ENCODE measurements at regions not wholly inside any gene's neighbourhood (a gene's known extent, or its start where the extent isn't known, plus 50 kb on each side); places are given as distances from the start of the nearest gene placed in this dataset.
"Not testable (repeated sequence)": the region's sequence is repeated elsewhere in the genome, so short reads cannot be mapped to it uniquely, and the experiment has no call there.

DNA sequence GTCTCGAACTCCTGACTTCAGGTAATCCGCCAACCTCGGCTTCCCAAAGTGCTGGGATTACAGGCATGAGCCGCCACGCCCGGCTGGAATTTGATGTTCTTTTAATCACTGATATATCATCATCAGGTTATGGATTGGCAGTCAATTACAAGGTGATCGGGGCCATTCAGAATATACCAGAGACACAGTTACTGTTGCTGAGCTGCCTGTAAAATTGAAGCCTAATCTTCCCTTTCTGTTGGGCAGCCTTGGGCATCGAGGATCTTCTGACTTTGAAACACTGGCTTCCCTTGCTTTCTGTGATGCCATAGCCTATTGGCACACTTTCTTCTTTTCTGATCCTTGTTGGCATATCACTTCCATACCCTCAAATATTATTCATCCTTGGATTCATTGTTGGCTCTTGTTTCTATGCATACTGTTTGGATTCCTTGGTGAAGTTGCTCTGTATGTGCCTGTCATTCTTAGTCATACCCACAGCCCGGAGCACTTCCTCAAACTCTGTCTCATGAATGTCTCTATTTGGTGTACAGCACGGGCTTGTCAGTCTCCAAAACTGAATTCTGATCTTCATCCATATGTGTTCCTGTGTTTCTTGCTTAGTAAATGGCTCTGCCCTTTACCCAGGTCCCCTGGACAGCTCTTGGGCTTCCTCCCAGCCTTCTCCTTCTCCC is 85.6 kb upstream of the CRYM start:
- DNase-seq (ENCODE audit: low read depth), result peak; percentile 88

DNA sequence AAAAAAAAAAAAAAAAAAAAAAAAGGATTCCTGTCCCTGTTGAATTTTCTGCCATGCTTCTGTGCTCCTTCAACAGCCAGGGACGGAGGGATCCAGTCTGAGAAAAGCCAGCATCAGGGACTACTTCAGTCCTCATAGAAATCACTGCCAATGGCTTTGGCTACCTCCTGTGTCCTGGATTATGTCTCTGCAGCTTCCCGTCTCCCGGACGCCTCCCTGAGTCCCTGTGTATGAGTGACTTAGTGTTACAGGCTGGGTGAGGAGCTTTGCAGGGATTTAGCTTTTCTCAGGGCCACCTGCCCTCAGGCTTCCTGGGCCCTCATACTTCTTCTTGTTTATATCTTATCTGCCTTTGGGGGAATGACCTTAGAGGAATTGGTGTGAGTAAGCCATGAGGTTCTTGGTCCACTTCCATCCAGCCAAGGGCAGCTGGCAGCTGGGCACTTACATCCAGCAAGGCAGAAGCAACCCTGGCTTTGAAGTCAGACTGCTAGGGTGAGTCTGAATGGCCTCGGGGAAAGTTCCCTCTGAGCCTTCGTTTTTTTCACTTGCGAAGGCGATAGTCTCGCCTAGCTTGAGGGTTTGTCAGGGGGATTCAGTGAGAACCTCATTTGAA is 83.6 kb upstream of the CRYM start:
- DNase-seq (ENCODE audit: low read depth), result peak; percentile 91

DNA sequence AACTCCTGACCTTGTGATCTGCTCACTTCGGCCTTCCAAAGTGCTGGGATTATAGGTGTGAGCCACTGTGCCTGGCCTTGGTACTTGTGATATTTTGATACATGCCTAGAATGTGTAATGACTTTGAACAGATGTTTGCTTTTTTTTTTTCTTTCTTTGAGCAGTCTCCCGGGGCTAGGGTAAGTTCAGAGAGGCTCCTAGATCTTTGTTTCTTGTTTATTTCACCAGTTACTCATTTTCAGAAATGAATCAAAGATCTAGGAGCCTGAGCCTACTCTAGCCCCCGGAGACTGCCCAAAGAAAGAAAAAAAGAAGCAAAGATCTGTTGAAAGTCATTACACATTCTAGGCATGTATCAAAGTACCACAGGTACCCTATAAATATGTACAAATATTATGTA is 83.0 kb upstream of the CRYM start:
- peak; percentile 17 for DNase-seq (ENCODE audit: low read depth)

DNA sequence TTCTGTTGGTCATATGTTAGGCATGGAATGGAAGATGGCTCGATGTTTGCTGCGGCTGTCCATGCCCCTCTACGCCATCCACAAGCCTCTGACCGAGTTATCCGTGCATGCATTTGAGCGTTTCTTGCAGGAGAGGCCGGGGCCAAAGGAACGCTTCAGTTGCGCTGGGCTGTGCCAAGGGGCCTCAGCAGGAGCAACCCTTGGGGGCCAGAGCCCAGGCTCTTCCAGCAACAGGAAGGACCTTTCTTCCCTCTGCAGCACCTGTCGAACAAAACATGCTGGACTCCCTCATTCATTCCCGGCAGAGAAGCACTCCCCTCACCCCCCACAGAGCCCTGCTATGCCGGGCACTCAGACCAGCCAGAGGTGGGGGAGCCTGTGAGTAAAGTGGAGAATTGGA is 81.4 kb upstream of the CRYM start:
- DNase-seq (ENCODE audit: low read depth), result not testable (repeated sequence)

DNA sequence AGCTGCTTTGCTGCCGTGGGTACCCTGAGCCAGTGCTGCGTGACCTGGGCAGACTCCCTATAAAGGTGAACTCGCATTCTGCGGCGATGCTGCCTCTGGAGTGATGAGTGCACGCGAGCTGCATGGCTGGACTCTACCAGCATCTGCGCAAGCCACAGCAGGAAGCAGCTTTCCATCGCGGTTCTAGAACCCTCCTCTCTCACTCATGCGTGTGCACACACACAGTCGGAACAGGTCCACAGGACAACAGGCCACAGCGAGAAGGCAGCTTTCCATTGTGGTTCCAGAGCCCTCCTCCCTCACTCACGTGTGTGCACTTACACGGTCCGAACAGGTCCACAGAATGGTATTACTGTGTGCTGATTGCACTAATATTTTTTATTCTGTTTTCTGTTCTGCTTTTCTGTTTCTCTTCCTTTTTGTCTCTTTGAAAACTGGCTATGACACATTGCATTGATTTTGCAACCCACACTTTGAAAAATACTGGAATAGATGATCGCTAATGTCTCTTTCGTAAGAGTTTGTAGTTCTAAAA is 80.2 kb upstream of the CRYM start:
- DNase-seq (ENCODE audit: low read depth), result not testable (repeated sequence)

DNA sequence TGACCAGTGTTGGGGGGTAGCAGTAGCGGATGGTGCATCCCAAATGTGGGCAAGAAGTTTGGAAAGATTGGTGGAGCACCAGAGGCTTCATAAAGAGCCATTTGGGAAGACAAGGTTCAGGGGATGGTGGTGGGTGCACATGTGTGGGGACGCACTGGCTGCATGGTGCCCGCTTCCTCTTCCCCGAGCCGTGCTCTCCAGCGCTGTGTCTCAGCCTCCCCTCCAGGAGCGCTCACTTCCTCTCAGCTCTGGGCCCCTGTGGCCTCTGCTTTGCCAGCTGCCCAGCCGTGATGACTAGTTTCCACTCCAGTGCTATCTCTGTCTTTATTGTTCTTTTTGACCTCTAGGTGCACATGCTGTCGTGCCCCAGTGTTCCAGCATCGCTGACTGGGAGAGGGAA is 78.2 kb upstream of the CRYM start:
- DNase-seq (ENCODE audit: low read depth), result not testable (repeated sequence)

DNA sequence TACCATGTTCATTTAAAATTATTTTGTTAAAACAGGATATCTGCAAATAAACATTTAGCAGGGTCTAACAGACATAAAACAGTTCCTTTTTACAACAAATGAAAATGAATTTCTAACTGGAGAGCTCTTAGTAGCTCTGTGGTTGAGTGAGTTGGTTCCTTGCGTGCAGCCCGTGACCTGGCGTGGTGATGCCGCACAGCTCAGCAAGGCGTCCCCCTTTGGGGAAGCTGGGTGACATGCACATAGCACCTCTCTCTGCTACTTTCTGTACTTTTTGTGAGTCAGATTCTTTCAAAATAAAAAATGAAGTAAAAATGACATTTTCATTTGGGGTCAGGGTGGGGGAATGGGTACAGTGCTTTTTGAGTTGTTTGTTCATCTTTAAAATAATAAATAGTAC is 73.3 kb upstream of the CRYM start:
- not testable (repeated sequence) for DNase-seq (ENCODE audit: low read depth)

DNA sequence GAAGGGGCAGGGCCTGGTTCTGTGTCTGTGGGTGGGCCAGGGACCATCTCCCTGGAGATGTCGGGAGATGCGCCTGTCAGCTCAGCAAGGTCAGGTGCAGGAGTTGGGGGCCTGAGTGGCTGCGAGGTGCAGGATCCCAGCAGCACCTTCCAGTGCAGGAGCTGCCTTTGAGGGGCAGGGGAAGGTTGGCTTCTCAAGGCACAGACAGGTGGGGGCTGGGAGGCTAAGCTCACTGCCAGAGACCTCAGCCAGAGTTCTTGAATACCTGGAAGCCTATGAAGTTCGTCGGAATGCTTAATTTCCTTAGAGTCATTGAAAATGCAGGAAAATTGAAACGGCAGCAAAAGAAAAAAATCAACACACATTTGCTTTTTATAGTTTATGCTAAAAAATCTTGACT is 72.8 kb upstream of the CRYM start:
- not testable (repeated sequence) for DNase-seq (ENCODE audit: low read depth)

DNA sequence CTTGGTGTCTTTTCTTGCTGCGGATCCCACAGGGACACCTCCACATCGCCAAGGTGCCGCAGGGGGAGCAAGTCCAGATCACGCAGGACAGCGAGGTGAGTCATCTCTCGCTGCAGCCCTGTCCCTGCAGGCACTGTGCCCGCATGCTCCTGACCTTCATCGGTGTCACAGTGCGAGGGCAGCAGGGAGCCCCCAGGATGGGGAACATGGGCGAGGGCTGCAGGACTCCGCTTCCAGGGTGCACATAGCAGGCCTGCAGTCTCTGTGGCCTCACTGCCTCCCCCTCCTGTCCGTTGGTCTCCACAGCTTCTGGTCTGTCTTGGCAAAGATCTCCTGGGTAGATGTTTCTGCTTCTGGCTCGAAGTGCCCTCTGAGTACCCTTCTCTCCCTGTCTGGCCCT is 71.2 kb upstream of the CRYM start:
- peak; percentile 40 for DNase-seq (ENCODE audit: low read depth)

DNA sequence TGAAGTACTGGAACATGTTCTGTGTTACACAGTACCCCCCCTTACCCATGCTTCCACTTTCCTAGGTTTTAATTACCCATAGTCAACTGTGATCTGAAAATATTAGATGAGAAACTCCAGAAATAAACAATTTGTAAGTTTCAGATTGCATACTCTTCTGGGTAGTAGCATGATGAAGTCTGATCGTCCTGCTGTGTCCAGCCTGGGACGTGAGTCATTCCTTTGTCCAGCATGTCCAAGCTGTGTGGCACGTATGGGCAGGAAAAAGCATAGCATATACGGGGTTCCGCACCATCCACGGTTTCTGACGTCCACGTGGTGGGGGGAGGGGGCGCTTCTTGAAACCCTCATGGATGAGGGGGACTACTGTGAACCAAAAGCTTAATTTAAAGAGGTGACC is 70.7 kb upstream of the CRYM start:
- DNase-seq (ENCODE audit: low read depth), result peak; percentile 64

DNA sequence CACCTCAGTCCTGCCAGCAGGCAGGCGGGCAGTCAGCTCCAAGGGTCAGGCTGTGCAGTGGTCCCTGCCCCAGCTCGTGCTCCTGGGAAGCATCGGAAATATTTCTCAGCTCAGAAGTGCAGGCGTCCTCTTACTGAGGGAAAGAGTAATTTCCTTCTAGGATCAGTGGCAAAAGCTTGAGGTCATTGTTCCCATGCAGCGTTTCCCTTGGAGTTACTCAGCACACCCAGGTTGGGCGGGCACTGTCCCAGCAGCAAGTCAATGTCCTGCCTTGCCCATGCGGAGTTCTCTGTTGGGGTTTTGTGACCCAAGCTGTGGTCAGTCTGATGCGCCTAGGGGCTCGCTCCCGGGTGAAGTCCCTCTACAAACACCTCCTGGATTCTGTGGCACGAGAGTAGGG is 69.4 kb upstream of the CRYM start:
- DNase-seq (ENCODE audit: low read depth), result not testable (repeated sequence)

DNA sequence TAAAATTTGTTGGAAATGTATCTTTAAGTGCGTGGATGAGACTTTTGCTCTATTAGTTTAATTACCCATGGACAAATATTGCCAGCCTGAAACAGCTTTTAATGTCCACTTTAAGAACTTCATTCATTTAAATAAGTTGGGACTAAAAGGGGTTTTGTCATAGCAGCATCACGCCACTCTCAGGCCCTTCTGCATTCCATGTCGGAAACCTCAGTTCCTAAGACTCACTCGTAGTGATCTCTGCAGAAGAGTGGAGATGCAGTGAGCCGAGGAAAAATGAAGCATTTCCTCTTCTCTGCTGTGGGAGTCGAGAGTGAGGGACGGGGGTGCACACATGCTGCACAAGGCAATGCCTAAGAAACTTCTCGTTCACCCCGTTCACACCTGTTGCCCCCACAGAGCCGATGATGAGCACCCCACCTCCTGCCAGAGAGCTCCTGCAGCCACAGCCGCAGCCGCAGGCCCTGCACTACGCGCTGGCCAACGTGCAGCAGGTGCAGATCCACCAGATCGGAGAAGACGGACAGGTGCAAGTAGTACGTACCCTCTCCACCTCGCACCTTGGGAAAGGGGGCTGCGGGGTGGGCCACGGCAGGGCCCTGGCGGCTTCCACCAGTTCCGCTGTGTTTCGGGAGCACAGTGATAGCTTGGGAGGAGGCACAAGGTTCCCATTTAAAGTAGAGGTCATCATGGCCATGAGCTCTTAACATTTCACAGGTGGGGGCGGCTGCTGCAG is 68.8 kb upstream of the CRYM start:
- DNase-seq (ENCODE audit: low read depth), result not testable (repeated sequence)

DNA sequence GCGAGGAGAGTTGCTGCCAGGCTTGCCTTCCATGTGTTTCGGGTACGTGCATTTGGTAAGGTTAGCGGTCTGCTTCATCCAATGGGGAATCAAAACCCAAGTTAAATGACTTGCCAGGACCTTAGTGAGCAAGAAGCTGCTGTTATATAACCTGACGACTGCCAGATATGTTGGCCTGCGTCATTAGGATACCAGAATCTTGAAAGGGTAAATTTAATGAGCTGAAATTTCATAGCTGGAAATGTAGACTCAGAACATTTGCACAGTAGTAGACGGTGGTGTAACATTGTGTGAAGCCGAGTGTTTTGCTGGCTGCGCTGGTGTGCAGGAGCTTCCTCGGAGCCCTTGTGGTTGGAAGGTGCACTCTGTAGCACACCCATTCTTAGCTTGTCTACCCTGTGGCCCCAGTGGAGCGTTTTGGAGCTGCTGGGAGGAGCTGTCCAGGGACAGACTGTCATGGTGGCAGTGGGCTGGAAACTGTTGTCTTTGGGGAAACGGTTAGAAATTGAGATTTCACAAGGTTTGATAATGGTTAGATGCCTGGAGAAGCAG is 66.3 kb upstream of the CRYM start:
- not testable (repeated sequence) for DNase-seq (ENCODE audit: low read depth)

DNA sequence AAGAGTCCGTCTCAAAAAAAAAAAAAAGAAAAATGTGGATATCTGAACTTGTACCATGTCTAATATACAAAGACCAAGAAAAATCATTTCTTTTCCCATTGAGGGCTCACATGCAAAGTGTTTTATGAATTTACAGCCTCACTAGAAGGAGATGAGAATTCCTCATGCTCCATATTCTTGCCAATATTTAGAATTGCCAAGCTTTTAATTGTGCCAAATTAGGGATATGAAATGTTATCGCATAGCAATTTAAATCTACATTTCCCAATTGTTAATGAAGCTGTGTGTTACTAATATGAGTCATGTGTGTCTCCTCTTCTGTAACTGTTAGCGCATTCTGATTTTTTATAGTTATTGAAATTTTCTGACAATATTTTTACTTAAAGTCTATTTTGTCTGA is 63.0 kb upstream of the CRYM start:
- no peak for DNase-seq (ENCODE audit: low read depth)

DNA sequence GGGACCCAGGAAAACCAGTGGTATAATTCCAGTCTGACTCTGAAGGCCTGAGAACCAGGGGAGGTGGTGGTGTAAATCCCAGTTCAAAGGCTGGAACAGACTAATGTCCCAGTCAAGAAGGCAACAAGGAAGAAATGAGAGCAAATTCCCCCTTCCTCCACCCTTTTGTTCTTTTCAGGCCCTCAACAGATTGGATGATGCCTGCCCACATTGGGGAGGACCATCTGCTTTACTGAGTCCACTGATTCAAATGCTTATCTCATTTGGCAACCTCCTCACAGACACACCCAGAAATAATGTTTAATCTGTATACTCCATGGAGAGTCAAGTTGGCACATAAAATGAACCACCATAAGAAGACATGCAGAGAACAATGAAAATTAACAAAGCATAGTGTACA is 61.9 kb upstream of the CRYM start:
- no peak for DNase-seq (ENCODE audit: low read depth)

DNA sequence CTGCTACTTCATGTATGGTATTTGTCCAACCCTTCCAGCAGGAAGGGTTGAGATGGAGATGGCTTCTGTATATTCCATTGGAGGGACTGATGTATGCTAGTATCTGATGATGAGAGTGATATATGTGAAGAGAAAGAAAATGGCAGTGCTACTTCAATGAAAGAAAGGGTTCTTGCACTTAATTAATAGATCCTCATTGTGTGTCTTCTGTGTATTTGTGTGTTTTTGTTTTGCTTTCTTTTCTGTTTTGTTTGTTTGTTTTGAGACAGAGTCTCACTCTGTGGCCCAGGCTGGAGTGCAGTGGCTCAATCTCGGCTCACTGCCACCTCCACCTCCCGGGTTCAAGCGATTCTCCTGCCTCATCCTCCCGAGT is 61.2 kb upstream of the CRYM start:
- DNase-seq (ENCODE audit: low read depth), result no peak

DNA sequence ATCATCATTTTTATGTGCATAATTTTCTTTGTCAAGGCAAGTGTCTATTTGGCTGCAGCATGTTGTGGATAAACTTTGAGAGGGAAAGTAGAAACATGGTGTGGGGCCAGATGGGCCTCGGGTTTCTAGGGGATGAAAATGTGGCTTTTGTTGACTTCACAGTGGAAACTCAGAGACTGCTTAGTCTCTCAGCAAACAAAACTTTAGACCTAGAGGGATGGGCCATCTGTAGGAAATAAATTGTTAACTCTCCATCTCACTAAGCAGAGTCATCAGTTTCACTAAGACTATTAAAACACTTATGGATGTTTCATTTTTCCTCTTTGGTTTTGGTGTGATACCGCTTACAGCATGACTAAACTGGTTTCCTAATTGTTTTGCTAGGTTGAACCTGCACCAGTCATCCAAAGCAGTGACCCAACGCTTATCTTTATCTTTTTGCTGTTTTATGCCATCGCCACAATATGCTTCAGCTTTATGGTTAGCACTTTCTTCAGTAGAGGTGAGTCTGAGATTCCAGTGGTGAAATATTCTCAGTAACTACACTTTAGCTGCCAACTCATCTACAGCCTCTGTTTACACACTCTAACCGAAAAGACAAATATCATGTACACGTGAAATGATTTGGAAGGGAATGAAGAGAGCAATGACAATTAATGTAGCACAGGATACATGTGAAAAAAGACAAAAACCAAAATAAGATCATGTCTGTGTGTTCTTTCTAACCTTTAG is 60.6 kb upstream of the CRYM start:
- DNase-seq (ENCODE audit: low read depth), result no peak

DNA sequence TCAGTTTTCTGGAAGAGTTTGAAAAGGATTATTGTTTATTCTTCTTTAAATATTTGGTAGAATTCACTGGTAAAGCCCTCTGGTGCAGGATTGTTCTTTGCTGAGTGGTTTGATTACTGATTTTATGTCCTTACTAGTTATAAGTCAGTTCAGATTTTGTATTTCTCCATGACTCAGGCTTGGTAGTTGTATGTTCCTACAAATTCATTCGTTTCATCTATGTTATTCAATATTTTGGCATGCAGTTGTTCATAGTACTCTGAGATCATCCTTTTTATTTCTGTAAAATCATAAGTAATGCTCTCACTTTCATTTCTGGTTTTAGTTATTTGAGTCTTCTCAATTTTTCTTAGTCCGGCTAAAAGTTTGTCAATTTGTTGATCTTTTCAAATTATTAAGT is 58.1 kb upstream of the CRYM start:
- DNase-seq (ENCODE audit: low read depth), result no peak

DNA sequence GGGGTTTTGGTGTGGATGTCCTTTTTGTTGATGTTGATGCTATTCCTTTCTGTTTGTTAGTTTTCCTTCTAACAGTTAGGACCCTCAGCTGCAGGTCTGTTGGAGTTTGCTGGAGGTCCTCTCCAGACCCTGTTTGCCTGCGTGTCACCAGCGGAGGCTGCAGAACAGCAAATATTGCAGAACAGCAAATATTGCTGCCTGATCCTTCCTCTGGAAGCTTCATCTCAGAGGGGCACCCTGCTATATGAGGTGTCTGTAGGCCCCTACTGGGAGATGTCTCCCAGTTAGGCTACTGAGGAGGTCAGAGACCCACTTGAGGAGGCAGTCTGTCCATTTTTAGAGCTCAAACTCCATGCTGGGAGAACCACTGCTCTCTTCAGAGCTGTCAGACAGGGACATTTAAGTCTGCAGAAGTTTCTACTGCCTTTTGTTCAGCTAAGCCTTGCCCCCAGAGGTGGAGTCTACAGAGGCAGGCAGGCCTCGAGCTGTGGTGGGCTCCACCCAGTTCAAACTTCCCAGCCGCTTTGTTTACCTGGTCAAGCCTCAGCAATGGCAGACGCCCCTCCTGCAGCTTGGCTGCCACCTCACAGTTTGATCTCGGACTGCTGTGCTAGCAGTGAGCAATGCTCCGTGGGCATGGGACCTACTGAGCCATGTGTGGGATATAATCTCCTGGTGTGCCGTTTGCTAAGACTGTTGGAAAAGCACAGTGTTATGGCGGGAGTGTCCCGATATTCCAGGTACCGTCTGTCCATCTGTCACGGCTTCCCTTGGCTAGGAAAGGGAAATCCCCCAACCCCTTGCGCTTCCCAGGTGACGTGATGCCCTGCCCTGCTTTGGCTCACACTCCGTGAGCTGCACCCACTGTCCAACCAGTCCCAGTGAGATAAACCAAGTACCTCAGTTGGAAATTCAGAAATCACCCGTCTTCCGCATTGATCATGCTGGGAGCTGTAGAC is 56.4 kb upstream of the CRYM start:
- not testable (repeated sequence) for DNase-seq (ENCODE audit: low read depth)

DNA sequence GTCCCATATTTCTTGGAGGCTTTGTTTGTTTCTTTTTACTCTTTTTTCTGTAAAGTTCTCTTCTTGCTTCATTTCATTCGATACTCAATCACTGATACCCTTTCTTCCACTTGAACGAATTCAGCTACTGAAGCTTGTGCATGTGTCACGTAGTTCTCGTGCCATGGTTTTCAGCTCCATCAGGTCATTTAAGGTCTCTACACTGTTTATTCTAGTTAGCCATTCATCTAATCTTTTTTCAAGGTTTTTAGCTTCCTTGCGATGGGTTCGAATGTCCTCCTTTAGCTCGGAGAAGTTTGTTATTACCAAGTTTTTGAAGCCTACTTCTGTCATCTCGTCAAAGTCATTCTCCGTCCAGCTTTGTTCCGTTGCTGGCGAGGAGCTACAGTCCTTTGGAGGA is 55.6 kb upstream of the CRYM start:
- DNase-seq (ENCODE audit: low read depth), result not testable (repeated sequence)

Measured in RPMI7951 (cell line).